ENCODE measurements at regions not wholly inside any gene's neighbourhood (a gene's known extent, or its start where the extent isn't known, plus 50 kb on each side); places are given as distances from the start of the nearest gene placed in this dataset.

- TF ChIP-seq, protein P1, sequence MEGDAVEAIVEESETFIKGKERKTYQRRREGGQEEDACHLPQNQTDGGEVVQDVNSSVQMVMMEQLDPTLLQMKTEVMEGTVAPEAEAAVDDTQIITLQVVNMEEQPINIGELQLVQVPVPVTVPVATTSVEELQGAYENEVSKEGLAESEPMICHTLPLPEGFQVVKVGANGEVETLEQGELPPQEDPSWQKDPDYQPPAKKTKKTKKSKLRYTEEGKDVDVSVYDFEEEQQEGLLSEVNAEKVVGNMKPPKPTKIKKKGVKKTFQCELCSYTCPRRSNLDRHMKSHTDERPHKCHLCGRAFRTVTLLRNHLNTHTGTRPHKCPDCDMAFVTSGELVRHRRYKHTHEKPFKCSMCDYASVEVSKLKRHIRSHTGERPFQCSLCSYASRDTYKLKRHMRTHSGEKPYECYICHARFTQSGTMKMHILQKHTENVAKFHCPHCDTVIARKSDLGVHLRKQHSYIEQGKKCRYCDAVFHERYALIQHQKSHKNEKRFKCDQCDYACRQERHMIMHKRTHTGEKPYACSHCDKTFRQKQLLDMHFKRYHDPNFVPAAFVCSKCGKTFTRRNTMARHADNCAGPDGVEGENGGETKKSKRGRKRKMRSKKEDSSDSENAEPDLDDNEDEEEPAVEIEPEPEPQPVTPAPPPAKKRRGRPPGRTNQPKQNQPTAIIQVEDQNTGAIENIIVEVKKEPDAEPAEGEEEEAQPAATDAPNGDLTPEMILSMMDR (conservative IDR thresholded peaks at IDR 0.05; ENCODE audit: low read length) = no peak
- no peak for TF ChIP-seq EZH2phosphoT487 (IDR thresholded peaks at IDR 0.05; ENCODE audit: borderline replicate concordance, low read depth, low read length)
Observed at GRCh38 chr3:170780955-170781354, 89.0 kb downstream of the RPL22L1 start.

Data from OCI-LY7 (cell line).